T-cell (primary cell): ENCODE measurements at regions not wholly inside any gene's neighbourhood (a gene's known extent, or its start where the extent isn't known, plus 50 kb on each side); places are given as distances from the start of the nearest gene placed in this dataset.
"Not testable (repeated sequence)": the region's sequence is repeated elsewhere in the genome, so short reads cannot be mapped to it uniquely, and the experiment has no call there.

ENCODE experiments used
- ATAC-seq, 4 experiments: fragments of 200-7000 bp in 3 of 4; fragments of 150-1000 bp in 1 of 4; cut with Tn5 transposase; replicated peaks in 1 of 4; 1 replicate in 3 of 4; 2 replicates in 1 of 4; pipeline ENCODE4 v1.10.0; 2021; ENCODE audit warnings: moderate library complexity in 3 of 4, mild to moderate bottlenecking in 2 of 4, moderate number of reproducible peaks in 1 of 4
- CTCF ChIA-PET, 2 donors: fragments of 300-600 bp; sonication (Branson Sonifier 250); formaldehyde crosslinking; loops; one replicate each; lab custom pipeline; 2022; ENCODE audit warnings: antibody characterized with exemption in 2 of 2; lab: Charles Lee
- POLR2A ChIA-PET, 2 donors: fragments of 300-600 bp; sonication (Branson Sonifier 250); formaldehyde crosslinking; loops; one replicate each; lab custom pipeline; 2022; ENCODE audit warnings: antibody characterized with exemption in 2 of 2; lab: Charles Lee
- DNase-seq, 35 experiments: peaks; one replicate each; pipeline versions ENCODE4 v3.0.0 to v3.0.0-alpha.2; 2013 to 2023
- H3K27ac ChIP-seq: one replicate; pipeline ENCODE4 v1.5.1; 2013; ENCODE audit warnings: low read length
- H3K27me3 ChIP-seq, 2 experiments: replicated peaks in 1 of 2; 1 replicate in 1 of 2; 2 replicates in 1 of 2; pipeline versions ENCODE4 v1.6.1 to v1.7.0; 2013; ENCODE audit warnings: low read length in 1 of 2, mixed read lengths in 1 of 2; ENCODE audit not compliant: control insufficient read depth in 2 of 2, insufficient read depth in 2 of 2; ENCODE audit errors: extremely low read depth in 1 of 2
- H3K36me3 ChIP-seq, 2 donors: 1 replicate in 1 of 2; 2 replicates in 1 of 2; pipeline versions ENCODE4 v1.6.1 to v1.7.0; 2013; ENCODE audit warnings: low read length in 1 of 2; ENCODE audit not compliant: control insufficient read depth in 2 of 2, insufficient read depth in 1 of 2; ENCODE audit errors: extremely low read depth in 1 of 2
- H3K4me1 ChIP-seq, 2 experiments: 1 replicate in 1 of 2; 2 replicates in 1 of 2; pipeline versions ENCODE4 v1.6.1 to v1.7.0; 2013; ENCODE audit warnings: low read length in 2 of 2, mixed read lengths in 1 of 2; ENCODE audit not compliant: insufficient read depth in 2 of 2, control insufficient read depth in 1 of 2; ENCODE audit errors: extremely low read depth in 1 of 2
- H3K4me3 ChIP-seq, 2 donors: 1 replicate in 1 of 2; 2 replicates in 1 of 2; pipeline versions ENCODE4 v1.5.1 to v1.7.0; 2013; ENCODE audit warnings: mild to moderate bottlenecking in 2 of 2, low read length in 1 of 2, moderate library complexity in 1 of 2; ENCODE audit not compliant: control insufficient read depth in 1 of 2; ENCODE audit errors: extremely low read depth in 1 of 2
- H3K9me3 ChIP-seq: 2 replicates; pipeline ENCODE4 v1.7.0; 2013
- H3K27ac Mint-ChIP-seq, 2 donors: one replicate each; pipeline ENCODE4 v1.8.0; 2020 to 2021; ENCODE audit warnings: mild to moderate bottlenecking in 2 of 2, mixed read lengths in 2 of 2
- H3K27me3 Mint-ChIP-seq, 2 donors: one replicate each; pipeline ENCODE4 v1.8.0; 2021 to 2022; ENCODE audit warnings: mixed read lengths in 2 of 2
- H3K36me3 Mint-ChIP-seq: one replicate; pipeline ENCODE4 v1.8.0; 2021; ENCODE audit warnings: mixed read lengths
- H3K4me1 Mint-ChIP-seq, 3 donors: one replicate each; pipeline ENCODE4 v1.8.0; 2020 to 2022; ENCODE audit warnings: mixed read lengths in 3 of 3, mild to moderate bottlenecking in 1 of 3
- H3K4me3 Mint-ChIP-seq, 3 donors: one replicate each; pipeline ENCODE4 v1.8.0; 2020 to 2022; ENCODE audit warnings: mild to moderate bottlenecking in 3 of 3, mixed read lengths in 3 of 3, moderate library complexity in 3 of 3
- H3K9me3 Mint-ChIP-seq, 3 donors: one replicate each; pipeline ENCODE4 v1.8.0; 2020 to 2022; ENCODE audit warnings: mixed read lengths in 3 of 3
- WGBS: methylation state at CpG from one replicate; pipeline ENCODE4 v1.1.5; 2013; ENCODE audit warnings: missing lambda C conversion rate; ENCODE audit not compliant: insufficient coverage; 5-methylcytosine and 5-hydroxymethylcytosine counted together

DNA sequence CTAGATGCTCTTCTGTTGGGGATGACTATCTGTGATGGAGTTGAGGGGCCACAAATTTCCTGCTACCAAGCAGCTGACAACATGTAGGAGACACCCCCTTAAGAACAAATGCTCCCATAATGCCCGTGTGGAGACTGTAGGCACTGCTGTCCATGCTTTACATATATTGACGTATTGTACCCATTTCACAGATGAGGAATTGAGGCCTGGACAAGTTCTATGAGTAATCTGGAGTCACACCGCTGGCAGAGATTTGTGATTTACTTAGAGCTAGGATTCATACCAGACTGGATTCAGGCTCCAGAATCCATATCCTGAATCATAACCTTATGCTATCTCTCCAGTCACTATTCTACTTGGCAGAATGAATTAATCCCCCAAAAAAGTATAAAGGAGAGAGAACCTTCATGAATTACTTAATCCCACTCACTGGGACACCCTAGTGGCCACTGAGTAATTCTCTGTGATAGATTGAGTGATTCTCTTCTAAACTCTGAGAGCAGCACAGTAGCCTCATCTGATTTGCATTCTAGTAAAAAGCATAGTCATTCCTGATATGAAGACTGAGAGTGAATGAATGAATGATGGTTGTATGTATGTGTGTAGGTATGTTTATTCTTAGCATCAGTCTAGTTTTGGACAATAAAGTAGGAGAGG is 460.7 kb upstream of the MEIS1 start:
- Histone ChIP-seq H3K27me3 (no peaks in the 10 kb centered on the region), H3K36me3 (no peaks in the 10 kb centered on the region), H3K4me1 (no peaks in the 10 kb centered on the region), H3K9me3 (no peaks in the 10 kb centered on the region), H3K4me3 (no peak overlapping the region), H3K27ac (no peak overlapping the region)
- ChIA-PET CTCF (no interaction called here), POLR2A (interaction anchor here in 1 of 2 donors (0.5 kb wide), 1 partner anchor 178 kb away, joined by 7 read pairs; no protein-coding TSS in a partner anchor)
- Mint-ChIP-seq H3K36me3 (no peaks in the 10 kb centered on the region), H3K27me3 (peaks cover 0 to 3% of the 10 kb centered on the region in 2 donors), H3K4me3 (no peak overlapping the region), H3K4me1 (no peaks in the 10 kb centered on the region), H3K27ac (no peak overlapping the region), H3K9me3 (peaks cover 0 to 2% (median 0%) of the 10 kb centered on the region in 3 donors)
- ATAC-seq: no peak
- DNase-seq: no peak
- WGBS: 71% methylated on average over 2 of the region's 3 CpGs

- no CpG with 5 or more reads among the region's 3 CpGs for whole genome bisulfite sequencing
- Mint-ChIP-seq H3K9me3 (peaks cover 0 to 4% (median 0%) of the 10 kb centered on the region in 3 donors), H3K27ac (no peak overlapping the region), H3K4me1 (no peaks in the 10 kb centered on the region), H3K36me3 (no peaks in the 10 kb centered on the region), H3K4me3 (no peak overlapping the region), H3K27me3 (peaks cover 3 to 5% of the 10 kb centered on the region in 2 donors)
- DNase-seq (no peak), ATAC-seq (no peak)
- H3K27ac ChIP-seq: no peak overlapping the region
- no peaks in the 10 kb centered on the region for H3K27me3 ChIP-seq
- no peaks in the 10 kb centered on the region for H3K4me1 ChIP-seq
- H3K36me3 ChIP-seq: no peaks in the 10 kb centered on the region
- no peaks in the 10 kb centered on the region for H3K9me3 ChIP-seq
- ChIA-PET POLR2A (no interaction called here), CTCF (no interaction called here)
- H3K4me3 ChIP-seq: no peak overlapping the region
Observed at GRCh38 chr2:65969161-65969560, 465.8 kb upstream of the MEIS1 start.

DNA sequence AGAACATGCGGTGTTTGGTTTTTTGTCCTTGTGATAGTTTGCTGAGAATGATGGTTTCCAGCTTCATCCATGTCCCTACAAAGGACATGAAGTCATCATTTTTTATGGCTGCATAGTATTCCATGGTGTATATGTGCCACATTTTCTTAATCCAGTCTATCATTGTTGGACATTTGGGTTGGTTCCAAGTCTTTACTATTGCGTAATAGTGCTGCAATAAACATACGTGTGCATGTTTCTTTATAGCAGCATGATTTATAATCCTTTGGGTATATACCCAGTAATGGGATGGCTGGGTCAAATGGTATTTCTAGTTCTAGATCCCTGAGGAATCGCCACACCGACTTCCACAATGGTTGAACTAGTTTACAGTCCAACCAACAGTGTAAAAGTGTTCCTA is 471.6 kb upstream of the MEIS1 start:
- ATAC-seq, DNase-seq, H3K27ac Mint-ChIP-seq: not testable (repeated sequence)

GRCh38 chr2:65960953-65961352 is 474.0 kb upstream of the MEIS1 start:
- POLR2A ChIA-PET: no interaction called here

More for the DNA sequence above, 471.6 kb upstream of the MEIS1 start:
- H3K4me3 Mint-ChIP-seq, POLR2A ChIA-PET, H3K4me1 ChIP-seq, H3K4me1 Mint-ChIP-seq, H3K36me3 ChIP-seq, H3K27me3 Mint-ChIP-seq, CTCF ChIA-PET, H3K27me3 ChIP-seq, H3K9me3 ChIP-seq, H3K27ac ChIP-seq, H3K36me3 Mint-ChIP-seq, H3K4me3 ChIP-seq: not testable (repeated sequence)
- H3K9me3 Mint-ChIP-seq: peaks cover 3 to 13% (median 4%) of the 10 kb centered on the region in 3 donors
- WGBS: no CpG with 5 or more reads among the region's 5 CpGs

DNA sequence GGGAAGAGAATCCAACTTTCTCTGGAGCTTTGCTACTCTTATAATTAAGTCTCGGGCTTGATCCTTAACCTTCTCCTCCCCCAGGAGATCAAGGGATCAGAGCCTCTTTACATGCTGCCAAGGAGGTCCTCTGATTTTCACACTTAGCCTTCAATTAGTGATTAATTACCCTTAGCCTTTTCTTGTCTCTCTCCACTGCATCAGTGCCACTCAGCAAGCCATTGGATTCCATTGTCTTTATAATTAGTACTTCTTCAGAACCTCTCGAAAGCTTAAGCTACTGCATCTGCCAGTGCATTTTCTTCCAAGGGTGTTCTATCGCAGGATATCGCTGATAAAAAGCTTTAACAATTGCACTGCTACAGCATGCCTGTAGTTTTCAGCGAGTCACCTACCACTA is 477.0 kb upstream of the MEIS1 start:
- DNase-seq (no peak), ATAC-seq (no peak)
- WGBS: 79% methylated on average over 5 of the region's 5 CpGs
- Mint-ChIP-seq H3K27ac (no peak overlapping the region), H3K4me3 (no peak overlapping the region), H3K4me1 (no peaks in the 10 kb centered on the region), H3K9me3 (peaks cover 4 to 13% (median 6%) of the 10 kb centered on the region in 3 donors), H3K36me3 (no peaks in the 10 kb centered on the region), H3K27me3 (peaks cover 0 to 1% of the 10 kb centered on the region in 2 donors)
- no peak overlapping the region for H3K4me3 ChIP-seq
- no peaks in the 10 kb centered on the region for H3K36me3 ChIP-seq
- H3K27ac ChIP-seq: no peak overlapping the region
- ChIA-PET CTCF (no interaction called here), POLR2A (no interaction called here)
- no peaks in the 10 kb centered on the region for H3K27me3 ChIP-seq
- no peaks in the 10 kb centered on the region for H3K4me1 ChIP-seq
- H3K9me3 ChIP-seq: no peaks in the 10 kb centered on the region

More at GRCh38 chr2:65960953-65961352, 474.0 kb upstream of the MEIS1 start:
- 64% methylated on average over 1 of the region's 4 CpGs for WGBS
- CTCF ChIA-PET: no interaction called here
- DNase-seq (no peak), ATAC-seq (no peak)
- Mint-ChIP-seq H3K27me3 (peaks cover 0 to 1% of the 10 kb centered on the region in 2 donors), H3K4me3 (no peak overlapping the region), H3K4me1 (no peaks in the 10 kb centered on the region), H3K27ac (no peak overlapping the region), H3K9me3 (peaks cover 4 to 10% (median 6%) of the 10 kb centered on the region in 3 donors), H3K36me3 (no peaks in the 10 kb centered on the region)
- Histone ChIP-seq H3K27ac (no peak overlapping the region), H3K9me3 (no peaks in the 10 kb centered on the region), H3K4me1 (no peaks in the 10 kb centered on the region), H3K27me3 (no peaks in the 10 kb centered on the region), H3K36me3 (no peaks in the 10 kb centered on the region), H3K4me3 (no peak overlapping the region)

DNA sequence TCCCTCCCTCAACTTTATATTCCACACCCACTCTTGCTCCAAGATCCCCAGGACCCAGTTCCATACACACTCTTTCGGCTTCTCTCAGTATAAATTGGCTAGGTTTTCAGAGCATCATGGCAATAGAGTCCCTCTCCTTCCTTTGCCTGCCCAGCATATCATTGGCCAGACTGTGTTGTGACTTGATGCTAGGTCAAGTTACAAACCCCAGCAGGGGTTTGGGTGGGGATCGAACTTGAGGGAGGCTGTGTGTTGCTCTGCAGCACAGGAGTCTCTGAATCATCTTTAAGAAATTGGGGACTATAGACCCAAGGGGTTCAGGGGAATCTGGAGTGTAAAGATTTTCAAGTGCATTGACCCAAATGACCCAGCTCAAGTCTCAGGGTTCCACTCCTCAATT is 477.5 kb upstream of the MEIS1 start:
- Histone ChIP-seq H3K9me3 (no peaks in the 10 kb centered on the region), H3K27me3 (no peaks in the 10 kb centered on the region), H3K27ac (no peak overlapping the region), H3K36me3 (no peaks in the 10 kb centered on the region), H3K4me3 (no peak overlapping the region), H3K4me1 (no peaks in the 10 kb centered on the region)
- Mint-ChIP-seq H3K9me3 (peaks cover under 1 to 11% (median 3%) of the 10 kb centered on the region in 3 donors), H3K27ac (no peak overlapping the region), H3K36me3 (no peaks in the 10 kb centered on the region), H3K27me3 (peaks cover 0 to 1% of the 10 kb centered on the region in 2 donors), H3K4me3 (no peak overlapping the region), H3K4me1 (no peaks in the 10 kb centered on the region)
- DNase-seq (no peak), ATAC-seq (no peak)
- ChIA-PET CTCF (no interaction called here), POLR2A (no interaction called here)
- no CpG with 5 or more reads among the region's 2 CpGs for WGBS
